GM18499 (cell line): ENCODE measurements at regions not wholly inside any gene's neighbourhood (a gene's known extent, or its start where the extent isn't known, plus 50 kb on each side); places are given as distances from the start of the nearest gene placed in this dataset.

Experiments
- ATAC-seq: cut with Tn5 transposase; IDR thresholded peaks from one replicate; pipeline ENCODE4 v1.9.1; 2021; ENCODE audit warnings: moderate number of reproducible peaks; ENCODE audit not compliant: insufficient read depth, unreplicated experiment

- no peak for ATAC-seq
Measured at GRCh38 chr9:89787595-89787994, 182.8 kb downstream of the GADD45G start.

GRCh38 chr9:89788434-89788833, 183.6 kb downstream of the GADD45G start:
- no peak for ATAC-seq

GRCh38 chr9:89789922-89790510, 185.2 kb downstream of the GADD45G start:
- no peak for ATAC-seq

GRCh38 chr9:89790542-89791109, 185.8 kb downstream of the GADD45G start:
- ATAC-seq = no peak

GRCh38 chr9:89791754-89792153, 186.9 kb downstream of the GADD45G start:
- ATAC-seq = no peak

GRCh38 chr9:89792189-89793123, 187.6 kb downstream of the GADD45G start:
- no peak for ATAC-seq

GRCh38 chr9:89793124-89793495, 188.3 kb downstream of the GADD45G start:
- no peak for ATAC-seq

- ATAC-seq = no peak
Measured at GRCh38 chr9:89793551-89793950, 188.7 kb downstream of the GADD45G start.

- no peak for ATAC-seq
Measured at GRCh38 chr9:89794918-89795317, 190.1 kb downstream of the GADD45G start.

- no peak for ATAC-seq
Measured at GRCh38 chr9:89795538-89796195, 190.9 kb downstream of the GADD45G start.

- no peak for ATAC-seq
Measured at GRCh38 chr9:89796606-89797005, 191.8 kb downstream of the GADD45G start.

GRCh38 chr9:89797255-89797654, 192.4 kb downstream of the GADD45G start:
- ATAC-seq = no peak

- no peak for ATAC-seq
Measured at GRCh38 chr9:89797937-89798455, 193.2 kb downstream of the GADD45G start.

GRCh38 chr9:89798547-89799120, 193.8 kb downstream of the GADD45G start:
- no peak for ATAC-seq

GRCh38 chr9:89799221-89799620, 194.4 kb downstream of the GADD45G start:
- no peak for ATAC-seq

- ATAC-seq = no peak
Measured at GRCh38 chr9:89799766-89800165, 195.0 kb downstream of the GADD45G start.

GRCh38 chr9:89801341-89801740, 196.5 kb downstream of the GADD45G start:
- no peak for ATAC-seq

- ATAC-seq = no peak
Measured at GRCh38 chr9:89801742-89802670, 197.2 kb downstream of the GADD45G start.

- ATAC-seq = no peak
Measured at GRCh38 chr9:89802781-89803355, 198.1 kb downstream of the GADD45G start.
